Spinal cord (tissue), 9 donors: ENCODE measurements at regions not wholly inside any gene's neighbourhood (a gene's known extent, or its start where the extent isn't known, plus 50 kb on each side); places are given as distances from the start of the nearest gene placed in this dataset.

Experiments
- DNase-seq, 6 donors: peaks; one replicate each; pipeline versions ENCODE4 v3.0.0 to v3.0.0-alpha.2; 2013 to 2015; ENCODE audit warnings: low spot score in 6 of 6, low read depth in 4 of 6
- H3K27ac ChIP-seq: one replicate; pipeline ENCODE4 v1.5.1; 2013; ENCODE audit warnings: low read depth, low read length, control low read depth
- H3K27me3 ChIP-seq: one replicate; pipeline ENCODE4 v1.6.1; 2013; ENCODE audit warnings: low read length; ENCODE audit not compliant: control insufficient read depth, insufficient read depth
- H3K36me3 ChIP-seq: one replicate; pipeline ENCODE4 v1.6.1; 2013; ENCODE audit warnings: low read length; ENCODE audit not compliant: control insufficient read depth, insufficient read depth
- H3K4me1 ChIP-seq: one replicate; pipeline ENCODE4 v1.6.1; 2013; ENCODE audit warnings: low read length; ENCODE audit not compliant: control insufficient read depth, insufficient read depth
- H3K4me3 ChIP-seq: one replicate; pipeline ENCODE4 v1.5.1; 2013; ENCODE audit warnings: low read depth, low read length, control low read depth
- H3K9me3 ChIP-seq: one replicate; pipeline ENCODE4 v1.6.1; 2013; ENCODE audit warnings: low read length; ENCODE audit not compliant: control insufficient read depth, insufficient read depth
- WGBS: methylation state at CpG from one replicate; pipeline ENCODE4 v1.1.5; 2013; ENCODE audit warnings: missing lambda C conversion rate; ENCODE audit not compliant: insufficient coverage; 5-methylcytosine and 5-hydroxymethylcytosine counted together
- donor health status: healthy.

GRCh38 chr22:48941903-48942575 is 885.6 kb downstream of the BRD1 start:
- WGBS, result 85% methylated on average over 8 of the region's 12 CpGs
- no peak overlapping the region for H3K27ac ChIP-seq
- H3K36me3 ChIP-seq, result no peaks in the 10 kb centered on the region
- no peak for DNase-seq
- no peaks in the 10 kb centered on the region for H3K9me3 ChIP-seq
- no peaks in the 10 kb centered on the region for H3K27me3 ChIP-seq
- no peak overlapping the region for H3K4me3 ChIP-seq
- peaks cover 37% of the 10 kb centered on the region for H3K4me1 ChIP-seq

GRCh38 chr22:48941033-48941902 is 886.4 kb downstream of the BRD1 start:
- H3K4me3 ChIP-seq, result no peak overlapping the region
- H3K9me3 ChIP-seq, result no peaks in the 10 kb centered on the region
- no peak overlapping the region for H3K27ac ChIP-seq
- peaks cover 37% of the 10 kb centered on the region for H3K4me1 ChIP-seq
- DNase-seq, result no peak
- H3K27me3 ChIP-seq, result no peaks in the 10 kb centered on the region
- 81% methylated on average over 14 of the region's 23 CpGs for WGBS
- no peaks in the 10 kb centered on the region for H3K36me3 ChIP-seq

DNA sequence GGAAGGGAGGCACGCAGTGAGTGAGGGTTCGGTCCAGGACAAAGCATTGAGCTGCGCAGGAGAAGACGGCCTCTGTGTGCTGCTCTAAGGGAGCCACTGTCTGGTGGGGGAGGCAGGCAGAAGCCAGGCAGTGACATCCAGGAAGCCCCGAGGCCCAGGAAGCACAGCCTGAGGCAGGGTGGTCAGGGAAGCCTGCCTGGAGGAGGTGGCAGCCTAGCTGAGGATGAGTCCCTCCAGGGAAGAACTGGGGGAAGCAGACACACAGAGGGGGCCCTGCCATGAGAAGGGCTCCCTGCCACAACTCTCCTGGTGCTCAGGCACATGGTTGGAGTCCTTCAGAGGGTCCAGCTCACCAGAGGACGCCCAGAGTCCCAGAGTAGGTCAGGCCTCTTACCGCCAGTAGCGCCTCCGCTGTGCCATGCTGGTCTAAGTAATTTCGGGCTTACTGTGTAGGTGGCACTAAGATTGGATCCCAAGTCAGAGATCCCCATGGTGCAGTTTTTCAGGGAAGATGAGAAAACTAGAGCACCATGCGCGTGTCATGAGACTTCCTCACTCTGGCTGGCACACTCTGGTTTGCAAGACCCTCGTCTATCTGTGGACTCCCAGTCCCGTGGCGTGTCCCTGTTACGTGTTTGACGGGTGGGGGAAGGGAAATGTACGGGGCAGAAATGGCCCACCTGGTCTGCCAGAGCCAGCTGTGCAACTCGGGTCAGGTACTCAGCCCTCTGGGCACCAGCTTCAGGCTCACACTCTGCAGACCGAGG is 887.2 kb downstream of the BRD1 start:
- Histone ChIP-seq H3K4me3 (no peak overlapping the region), H3K27me3 (no peaks in the 10 kb centered on the region), H3K9me3 (no peaks in the 10 kb centered on the region), H3K27ac (no peak overlapping the region), H3K4me1 (peaks cover 36% of the 10 kb centered on the region), H3K36me3 (no peaks in the 10 kb centered on the region)
- 85% methylated on average over 20 of the region's 20 CpGs for WGBS
- no peak for DNase-seq

- Histone ChIP-seq H3K36me3 (no peaks in the 10 kb centered on the region), H3K4me3 (no peak overlapping the region), H3K27ac (no peak overlapping the region), H3K4me1 (peaks cover 28% of the 10 kb centered on the region), H3K9me3 (no peaks in the 10 kb centered on the region), H3K27me3 (no peaks in the 10 kb centered on the region)
- no peak for DNase-seq
- 74% methylated on average over 18 of the region's 31 CpGs for WGBS
Observed at GRCh38 chr22:48939441-48940265, 888.0 kb downstream of the BRD1 start.

DNA sequence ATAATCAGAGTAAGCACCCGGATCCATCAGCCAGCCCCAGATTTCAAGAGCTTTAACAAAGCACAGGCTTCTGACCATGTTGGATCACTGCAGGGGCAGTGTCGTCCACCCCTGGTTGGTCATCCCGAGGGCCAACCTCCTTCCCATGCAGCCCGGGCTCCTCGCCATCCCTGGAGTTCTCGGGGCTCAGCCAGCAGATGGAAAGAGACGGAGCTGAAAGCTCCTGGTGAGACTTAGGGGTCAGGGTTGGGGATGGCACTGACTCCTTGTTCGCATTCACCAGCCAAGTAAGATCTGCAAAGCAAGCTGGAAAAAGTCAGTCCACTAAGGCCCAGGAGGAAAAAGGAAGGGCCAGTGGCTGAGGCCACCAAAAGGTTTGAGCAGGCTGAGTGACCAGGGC is 888.9 kb downstream of the BRD1 start:
- H3K9me3 ChIP-seq, result no peaks in the 10 kb centered on the region
- 68% methylated on average over 8 of the region's 8 CpGs for WGBS
- no peak overlapping the region for H3K4me3 ChIP-seq
- no peaks in the 10 kb centered on the region for H3K27me3 ChIP-seq
- H3K36me3 ChIP-seq, result no peaks in the 10 kb centered on the region
- peaks cover 19% of the 10 kb centered on the region for H3K4me1 ChIP-seq
- no peak for DNase-seq
- no peak overlapping the region for H3K27ac ChIP-seq

DNA sequence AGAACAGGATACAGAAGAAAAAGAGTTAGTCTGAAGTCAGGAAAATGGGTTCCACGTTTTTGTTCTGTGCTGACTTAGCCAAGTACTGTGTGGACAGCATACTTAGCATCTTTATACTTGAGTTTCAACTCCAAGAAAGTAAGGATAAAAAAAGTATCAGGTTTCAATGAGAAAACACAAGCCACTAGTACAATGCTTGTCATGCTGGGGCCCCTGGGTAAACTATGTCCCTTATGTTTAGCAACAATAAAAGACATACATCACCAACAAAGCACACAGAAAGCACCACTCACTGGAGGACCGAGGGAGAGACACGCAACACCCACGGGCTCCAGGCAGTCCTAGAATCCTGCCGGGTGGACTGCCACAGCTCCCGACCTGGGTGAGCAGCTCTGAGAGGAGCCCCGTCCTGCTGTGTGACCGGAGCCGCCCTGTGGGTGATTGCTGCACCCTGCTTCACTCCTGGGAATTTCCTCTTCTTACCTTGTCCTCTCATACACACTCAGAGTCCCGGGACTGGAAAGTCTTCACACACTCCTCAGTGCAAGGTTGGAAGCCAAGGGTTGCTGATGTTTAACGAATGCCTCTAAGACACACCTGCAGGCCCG is 890.5 kb downstream of the BRD1 start:
- Histone ChIP-seq H3K9me3 (no peaks in the 10 kb centered on the region), H3K36me3 (no peaks in the 10 kb centered on the region), H3K27me3 (no peaks in the 10 kb centered on the region), H3K4me3 (no peak overlapping the region), H3K4me1 (peaks cover 14% of the 10 kb centered on the region), H3K27ac (no peak overlapping the region)
- WGBS, result 70% methylated on average over 12 of the region's 12 CpGs
- no peak for DNase-seq

DNA sequence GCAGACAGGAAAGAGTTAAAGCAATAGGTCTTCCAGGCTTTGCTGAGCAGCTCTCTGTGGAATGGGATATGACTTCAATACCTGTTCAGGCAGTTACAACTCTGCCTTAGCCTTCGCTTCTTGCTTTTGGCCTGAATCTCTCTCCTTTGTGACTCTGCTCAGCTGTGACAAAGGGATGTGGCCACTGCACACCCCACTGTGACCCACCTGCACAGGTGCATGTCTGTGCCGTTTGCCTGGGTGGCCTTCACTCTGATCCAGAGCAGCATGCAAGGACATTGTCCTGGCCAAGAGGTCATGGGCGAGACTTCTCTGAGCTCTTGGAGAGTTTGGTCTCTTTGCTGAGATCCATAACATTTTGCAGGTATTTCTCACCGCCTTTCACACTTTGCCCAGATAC is 891.3 kb downstream of the BRD1 start:
- H3K36me3 ChIP-seq, result no peaks in the 10 kb centered on the region

DNA sequence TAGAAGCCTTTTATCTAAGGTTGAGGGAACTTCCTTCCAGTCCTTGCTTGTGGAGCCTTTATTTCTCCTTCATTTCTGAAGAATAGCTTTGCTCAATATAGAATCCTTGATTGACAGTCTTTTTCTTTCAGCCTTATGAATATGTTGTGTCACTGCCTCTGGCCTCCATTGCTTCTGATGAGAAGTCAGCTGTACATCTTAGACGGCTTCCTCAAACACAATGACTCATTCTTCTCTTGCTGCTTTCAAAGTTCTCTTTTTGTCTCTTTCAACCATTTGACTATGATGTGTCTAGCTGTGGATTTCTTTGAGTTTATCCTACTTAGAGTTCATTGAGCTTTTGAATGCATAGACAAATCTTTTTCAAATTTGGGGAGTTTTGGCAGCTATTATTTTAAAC is 893.2 kb downstream of the BRD1 start:
- Histone ChIP-seq H3K27me3 (no peaks in the 10 kb centered on the region), H3K4me1 (peaks cover 10% of the 10 kb centered on the region), H3K27ac (no peak overlapping the region), H3K9me3 (no peaks in the 10 kb centered on the region), H3K4me3 (no peak overlapping the region), H3K36me3 (no peaks in the 10 kb centered on the region)
- no CpG with 5 or more reads among the region's 1 CpG for WGBS
- no peak for DNase-seq

More for the DNA sequence above, 891.3 kb downstream of the BRD1 start:
- no peak overlapping the region for H3K27ac ChIP-seq
- WGBS, result 100% methylated on average over 2 of the region's 4 CpGs
- no peaks in the 10 kb centered on the region for H3K27me3 ChIP-seq
- H3K4me1 ChIP-seq, result peaks cover 14% of the 10 kb centered on the region
- no peaks in the 10 kb centered on the region for H3K9me3 ChIP-seq
- no peak overlapping the region for H3K4me3 ChIP-seq
- no peak for DNase-seq

DNA sequence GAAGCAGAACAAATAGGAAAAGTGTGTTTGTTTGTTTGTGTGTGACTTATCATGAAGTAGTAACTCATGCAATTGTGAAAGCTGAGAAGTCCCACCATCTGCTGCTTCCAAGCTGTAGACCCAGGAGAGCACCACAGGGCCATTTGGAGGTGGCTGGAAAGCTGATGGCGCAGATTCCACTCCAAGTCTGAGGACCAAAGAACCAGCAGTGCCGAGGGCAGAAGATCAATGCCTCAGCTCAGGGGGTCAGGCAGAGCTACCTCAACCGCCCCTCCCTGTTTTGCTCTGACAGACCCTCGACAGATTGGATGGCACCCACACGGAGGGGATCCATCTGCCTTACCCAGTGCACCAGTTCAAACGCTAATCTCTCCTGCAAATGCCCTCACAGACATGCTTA is 896.2 kb downstream of the BRD1 start:
- Histone ChIP-seq H3K27me3 (no peaks in the 10 kb centered on the region), H3K27ac (no peak overlapping the region), H3K4me1 (no peaks in the 10 kb centered on the region), H3K36me3 (no peaks in the 10 kb centered on the region), H3K4me3 (no peak overlapping the region), H3K9me3 (no peaks in the 10 kb centered on the region)
- no peak for DNase-seq
- 98% methylated on average over 5 of the region's 6 CpGs for WGBS
